ENCODE measurements at regions not wholly inside any gene's neighbourhood (a gene's known extent, or its start where the extent isn't known, plus 50 kb on each side); places are given as distances from the start of the nearest gene placed in this dataset.

DNA sequence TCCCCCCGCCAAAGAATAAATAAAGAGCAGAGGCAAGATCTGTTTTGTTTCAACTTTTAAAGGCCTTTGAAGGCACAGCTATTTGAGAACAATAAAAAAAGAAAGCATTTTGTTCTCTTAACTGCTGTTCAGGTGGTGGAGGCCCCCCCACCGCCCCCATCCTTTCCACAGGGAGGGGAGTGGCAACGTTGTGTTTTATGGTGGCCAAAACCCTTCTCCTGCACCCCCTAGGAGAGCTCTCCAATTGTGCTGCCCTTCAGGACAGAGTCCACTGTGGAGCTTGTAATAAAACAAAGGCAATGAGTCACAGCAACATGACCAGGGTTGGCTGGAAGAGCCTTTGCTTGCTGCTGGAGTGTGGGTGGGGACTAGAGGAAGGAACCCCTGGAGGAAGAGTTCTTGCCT, 987.9 kb downstream of the KCNMA1 start:
- no peak overlapping the region for H3K4me3 ChIP-seq (ENCODE audit: low read depth, low read length)
- intact Hi-C loops (cut with micrococcal nuclease; ENCODE audit: unreplicated experiment), result no loop called here
- BruUV-seq (replicated peaks), result no TSS peak
- H3K27me3 Mint-ChIP-seq (ENCODE audit: insufficient read depth, unreplicated experiment), result no peaks in the 10 kb centered on the region
- H3K4me1 Mint-ChIP-seq (ENCODE audit: low read depth, unreplicated experiment), result peaks cover 23% of the 10 kb centered on the region
- DNase-seq, result peak in 1 of 2 experiments; percentile 42
- no peaks in the 10 kb centered on the region for H3K9me3 ChIP-seq
- no peaks in the 10 kb centered on the region for H3K27me3 ChIP-seq (replicated peaks; ENCODE audit: control insufficient read depth, insufficient read depth, low read length)
- peaks cover 14% of the 10 kb centered on the region for H3K4me1 ChIP-seq
- H3K4me3 Mint-ChIP-seq (ENCODE audit: unreplicated experiment), result no peak overlapping the region
- ChIA-PET CTCF (no interaction called here), POLR2A (no interaction called here)
- TF ChIP-seq, protein P1, sequence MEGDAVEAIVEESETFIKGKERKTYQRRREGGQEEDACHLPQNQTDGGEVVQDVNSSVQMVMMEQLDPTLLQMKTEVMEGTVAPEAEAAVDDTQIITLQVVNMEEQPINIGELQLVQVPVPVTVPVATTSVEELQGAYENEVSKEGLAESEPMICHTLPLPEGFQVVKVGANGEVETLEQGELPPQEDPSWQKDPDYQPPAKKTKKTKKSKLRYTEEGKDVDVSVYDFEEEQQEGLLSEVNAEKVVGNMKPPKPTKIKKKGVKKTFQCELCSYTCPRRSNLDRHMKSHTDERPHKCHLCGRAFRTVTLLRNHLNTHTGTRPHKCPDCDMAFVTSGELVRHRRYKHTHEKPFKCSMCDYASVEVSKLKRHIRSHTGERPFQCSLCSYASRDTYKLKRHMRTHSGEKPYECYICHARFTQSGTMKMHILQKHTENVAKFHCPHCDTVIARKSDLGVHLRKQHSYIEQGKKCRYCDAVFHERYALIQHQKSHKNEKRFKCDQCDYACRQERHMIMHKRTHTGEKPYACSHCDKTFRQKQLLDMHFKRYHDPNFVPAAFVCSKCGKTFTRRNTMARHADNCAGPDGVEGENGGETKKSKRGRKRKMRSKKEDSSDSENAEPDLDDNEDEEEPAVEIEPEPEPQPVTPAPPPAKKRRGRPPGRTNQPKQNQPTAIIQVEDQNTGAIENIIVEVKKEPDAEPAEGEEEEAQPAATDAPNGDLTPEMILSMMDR (IDR thresholded peaks at IDR 0.05; ENCODE audit: insufficient read depth in 1 of 2, low read depth in 1 of 2, low read length in 1 of 2, severe bottlenecking in 1 of 2, unreplicated experiment in 1 of 2), result no peak
- H3K36me3 Mint-ChIP-seq (ENCODE audit: insufficient read depth, unreplicated experiment), result no peaks in the 10 kb centered on the region
- peaks cover 10% of the 10 kb centered on the region for H3K9me3 Mint-ChIP-seq (ENCODE audit: unreplicated experiment)
- no peak overlapping the region for H3K27ac Mint-ChIP-seq (ENCODE audit: unreplicated experiment)
- H3K36me3 ChIP-seq (ENCODE audit: control insufficient read depth, insufficient read depth, low read length), result no peaks in the 10 kb centered on the region

DNA sequence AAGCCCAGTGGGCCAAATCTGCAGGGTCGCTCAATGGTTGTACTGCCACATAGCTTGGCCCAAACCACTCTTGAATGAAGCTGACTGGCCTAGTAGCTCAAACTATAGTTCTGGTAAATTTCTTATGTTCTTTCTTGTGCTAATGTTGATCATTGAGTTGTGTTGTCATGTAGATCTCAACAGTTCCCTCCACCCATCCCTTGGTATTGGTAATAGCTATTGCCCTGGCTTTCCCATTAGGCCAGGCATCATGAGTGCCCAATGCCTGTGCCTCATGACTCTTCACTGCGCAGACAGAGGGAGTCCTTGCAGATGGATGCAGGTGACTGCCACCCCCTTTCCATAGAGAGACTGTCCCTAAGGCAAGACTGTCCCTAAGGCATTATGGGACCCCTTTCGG, 988.4 kb downstream of the KCNMA1 start:
- CTCF ChIA-PET, result no interaction called here

DNA sequence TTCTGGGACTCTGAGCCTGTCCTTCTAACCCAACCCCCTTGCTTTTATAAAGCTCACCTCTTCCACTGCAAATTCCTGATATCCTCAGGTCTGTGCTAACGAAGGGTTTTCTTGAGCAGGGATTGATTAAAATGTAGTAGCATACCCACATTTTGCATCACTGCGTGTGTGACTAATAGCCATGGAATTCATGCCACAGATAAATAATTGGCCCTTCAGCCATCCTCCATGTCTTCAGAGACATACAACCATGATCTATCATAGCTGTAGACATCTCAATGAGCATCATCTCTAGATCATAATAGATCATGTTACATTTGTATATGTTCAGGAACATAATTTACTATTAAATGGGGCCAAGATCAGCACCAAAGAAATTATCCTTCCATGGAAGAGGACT, 990.3 kb downstream of the KCNMA1 start:
- no peaks in the 10 kb centered on the region for H3K36me3 Mint-ChIP-seq (ENCODE audit: insufficient read depth, unreplicated experiment)
- TF ChIP-seq, protein P1 (IDR thresholded peaks at IDR 0.05; ENCODE audit: insufficient read depth in 1 of 2, low read depth in 1 of 2, low read length in 1 of 2, severe bottlenecking in 1 of 2, unreplicated experiment in 1 of 2), result no peak

More for the DNA sequence above, 988.4 kb downstream of the KCNMA1 start:
- Mint-ChIP-seq H3K27ac (ENCODE audit: unreplicated experiment) (no peak overlapping the region), H3K27me3 (ENCODE audit: insufficient read depth, unreplicated experiment) (no peaks in the 10 kb centered on the region), H3K36me3 (ENCODE audit: insufficient read depth, unreplicated experiment) (no peaks in the 10 kb centered on the region), H3K4me1 (ENCODE audit: low read depth, unreplicated experiment) (peaks cover 23% of the 10 kb centered on the region), H3K9me3 (ENCODE audit: unreplicated experiment) (peaks cover 10% of the 10 kb centered on the region), H3K4me3 (ENCODE audit: unreplicated experiment) (no peak overlapping the region)
- POLR2A ChIA-PET, result no interaction called here
- H3K9me3 ChIP-seq, result no peaks in the 10 kb centered on the region
- intact Hi-C loops (cut with micrococcal nuclease; ENCODE audit: unreplicated experiment), result no loop called here
- no peaks in the 10 kb centered on the region for H3K36me3 ChIP-seq (ENCODE audit: control insufficient read depth, insufficient read depth, low read length)
- DNase-seq, result no peak
- no TSS peak for BruUV-seq (replicated peaks)
- peaks cover 14% of the 10 kb centered on the region for H3K4me1 ChIP-seq
- TF ChIP-seq, protein P1 (IDR thresholded peaks at IDR 0.05; ENCODE audit: insufficient read depth in 1 of 2, low read depth in 1 of 2, low read length in 1 of 2, severe bottlenecking in 1 of 2, unreplicated experiment in 1 of 2), result no peak
- no peak overlapping the region for H3K4me3 ChIP-seq (ENCODE audit: low read depth, low read length)
- H3K27me3 ChIP-seq (replicated peaks; ENCODE audit: control insufficient read depth, insufficient read depth, low read length), result no peaks in the 10 kb centered on the region

More for the DNA sequence above, 990.3 kb downstream of the KCNMA1 start:
- H3K4me3 ChIP-seq (ENCODE audit: low read depth, low read length), result no peak overlapping the region
- H3K36me3 ChIP-seq (ENCODE audit: control insufficient read depth, insufficient read depth, low read length), result no peaks in the 10 kb centered on the region
- Mint-ChIP-seq H3K4me1 (ENCODE audit: low read depth, unreplicated experiment) (peaks cover 23% of the 10 kb centered on the region), H3K9me3 (ENCODE audit: unreplicated experiment) (peaks cover 10% of the 10 kb centered on the region), H3K4me3 (ENCODE audit: unreplicated experiment) (no peak overlapping the region), H3K27ac (ENCODE audit: unreplicated experiment) (no peak overlapping the region), H3K27me3 (ENCODE audit: insufficient read depth, unreplicated experiment) (no peaks in the 10 kb centered on the region)
- no peaks in the 10 kb centered on the region for H3K9me3 ChIP-seq
- H3K27me3 ChIP-seq (replicated peaks; ENCODE audit: control insufficient read depth, insufficient read depth, low read length), result no peaks in the 10 kb centered on the region
- BruUV-seq (replicated peaks), result no TSS peak
- H3K4me1 ChIP-seq, result peaks cover 14% of the 10 kb centered on the region
- CTCF ChIA-PET, result no interaction called here
- intact Hi-C loops (cut with micrococcal nuclease; ENCODE audit: unreplicated experiment), result no loop called here
- POLR2A ChIA-PET, result no interaction called here
- DNase-seq, result no peak

Measured in Caco-2 (cell line).